ENCODE measurements at regions not wholly inside any gene's neighbourhood (a gene's known extent, or its start where the extent isn't known, plus 50 kb on each side); places are given as distances from the start of the nearest gene placed in this dataset.
"Not testable (repeated sequence)": the region's sequence is repeated elsewhere in the genome, so short reads cannot be mapped to it uniquely, and the experiment has no call there.

DNA sequence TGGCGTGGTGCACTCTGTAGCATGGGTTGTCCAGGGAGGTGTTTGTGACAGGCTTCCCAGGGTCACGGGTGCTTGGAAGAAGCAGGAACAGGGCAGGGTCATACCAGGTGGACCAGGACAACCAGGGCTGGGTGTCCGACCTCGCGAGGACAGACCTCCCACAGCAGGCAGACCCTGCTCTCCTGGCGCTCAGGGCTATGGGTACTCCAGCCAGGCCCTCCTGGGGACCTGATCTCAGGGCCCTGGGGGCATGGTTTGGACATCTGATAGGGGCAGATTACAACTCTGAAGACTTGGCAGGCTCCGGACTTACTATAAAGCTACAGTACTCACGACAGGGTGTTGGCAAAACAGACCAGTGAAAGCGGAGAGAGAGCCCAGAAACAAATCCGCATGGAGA is 5410.2 kb upstream of the TPTE start:
- H3K4me1 Mint-ChIP-seq, H3K36me3 Mint-ChIP-seq, H3K4me3 Mint-ChIP-seq, H3K27me3 Mint-ChIP-seq, H3K9me3 Mint-ChIP-seq: not testable (repeated sequence)
- peak overlapping the region in 1 of 3 donors; percentile 67 for H3K27ac Mint-ChIP-seq

DNA sequence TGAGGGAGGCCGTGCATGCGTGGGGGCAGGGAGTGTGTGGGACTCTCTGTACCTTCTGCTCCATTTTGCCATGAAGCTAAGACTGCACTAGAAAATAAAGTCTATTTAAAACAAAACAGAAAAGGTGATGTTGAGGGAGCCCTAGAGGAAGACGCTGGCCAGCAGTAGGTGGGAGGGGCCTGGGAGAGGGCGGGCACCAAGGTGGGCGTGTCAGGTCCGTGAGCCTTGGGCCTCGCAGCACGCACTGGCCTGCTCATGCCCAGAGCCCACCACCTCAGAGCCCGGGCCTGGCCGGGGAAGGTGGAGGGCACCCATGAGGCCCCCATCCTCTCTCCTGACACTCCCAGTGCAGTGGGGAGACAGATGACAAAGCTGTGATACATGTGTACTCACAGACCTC is 5408.3 kb upstream of the TPTE start:
- not testable (repeated sequence) for H3K27ac Mint-ChIP-seq, H3K36me3 Mint-ChIP-seq, H3K27me3 Mint-ChIP-seq, H3K4me3 Mint-ChIP-seq, H3K9me3 Mint-ChIP-seq, H3K4me1 Mint-ChIP-seq

DNA sequence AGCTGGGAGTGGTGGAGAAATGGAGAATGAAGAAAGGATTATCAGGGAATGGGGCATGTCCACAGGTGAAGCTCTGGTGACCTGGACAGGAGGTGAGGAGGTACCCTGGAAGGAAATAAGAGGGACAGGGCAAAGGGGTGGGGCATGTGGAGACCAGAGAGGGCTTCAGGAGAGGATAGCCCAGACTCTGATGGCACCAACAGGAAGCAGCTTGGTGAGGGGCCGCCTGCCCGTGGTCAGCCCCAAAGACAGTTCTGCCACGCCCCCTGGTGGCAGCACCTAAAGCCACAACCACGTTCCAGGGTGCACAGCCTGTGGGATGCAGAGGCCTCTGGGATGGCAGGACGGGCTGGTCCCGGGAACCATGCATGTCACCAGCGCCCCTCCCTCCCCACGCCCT is 5406.9 kb upstream of the TPTE start:
- not testable (repeated sequence) for H3K9me3 Mint-ChIP-seq, H3K27me3 Mint-ChIP-seq, H3K27ac Mint-ChIP-seq, H3K4me3 Mint-ChIP-seq, H3K36me3 Mint-ChIP-seq, H3K4me1 Mint-ChIP-seq

DNA sequence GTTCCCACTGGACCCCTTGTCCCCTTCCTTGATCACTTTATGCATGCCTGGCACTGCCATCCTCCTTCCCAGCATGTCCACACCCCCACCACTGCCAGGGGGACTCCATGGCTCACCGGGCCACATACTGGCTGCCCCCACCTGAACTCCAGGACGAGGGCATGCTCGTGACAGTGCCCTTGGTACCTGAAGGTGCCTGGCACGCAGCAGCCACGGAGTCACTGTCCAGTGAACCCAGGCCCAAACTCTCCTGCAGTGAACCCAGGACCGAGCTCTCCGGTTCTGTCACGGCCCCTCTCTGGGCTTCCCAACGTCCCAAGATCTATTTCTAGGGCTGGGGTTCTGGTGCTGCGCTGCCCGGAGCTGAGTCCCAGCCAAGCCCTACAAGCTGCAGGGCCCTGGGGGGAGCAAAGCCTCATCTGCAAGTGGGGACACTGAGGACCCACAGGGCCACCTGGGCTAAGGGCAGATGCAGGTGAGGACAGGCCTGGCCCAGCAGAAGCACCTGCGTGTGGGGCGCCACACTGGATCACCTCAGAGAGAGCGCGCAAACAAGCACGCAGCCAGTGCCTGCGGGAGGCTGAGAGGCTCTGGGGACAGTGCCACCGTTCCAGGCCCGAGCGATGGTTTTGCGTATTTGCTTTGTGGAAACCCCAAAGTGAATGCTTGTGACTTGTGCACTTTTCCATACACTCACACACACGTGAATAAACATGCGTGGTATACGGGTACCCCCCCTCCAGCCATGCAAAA is 5406.3 kb upstream of the TPTE start:
- not testable (repeated sequence) for H3K4me1 Mint-ChIP-seq, H3K36me3 Mint-ChIP-seq, H3K9me3 Mint-ChIP-seq, H3K27me3 Mint-ChIP-seq, H3K4me3 Mint-ChIP-seq
- peak overlapping the region in 1 of 3 donors; percentile 35 for H3K27ac Mint-ChIP-seq

DNA sequence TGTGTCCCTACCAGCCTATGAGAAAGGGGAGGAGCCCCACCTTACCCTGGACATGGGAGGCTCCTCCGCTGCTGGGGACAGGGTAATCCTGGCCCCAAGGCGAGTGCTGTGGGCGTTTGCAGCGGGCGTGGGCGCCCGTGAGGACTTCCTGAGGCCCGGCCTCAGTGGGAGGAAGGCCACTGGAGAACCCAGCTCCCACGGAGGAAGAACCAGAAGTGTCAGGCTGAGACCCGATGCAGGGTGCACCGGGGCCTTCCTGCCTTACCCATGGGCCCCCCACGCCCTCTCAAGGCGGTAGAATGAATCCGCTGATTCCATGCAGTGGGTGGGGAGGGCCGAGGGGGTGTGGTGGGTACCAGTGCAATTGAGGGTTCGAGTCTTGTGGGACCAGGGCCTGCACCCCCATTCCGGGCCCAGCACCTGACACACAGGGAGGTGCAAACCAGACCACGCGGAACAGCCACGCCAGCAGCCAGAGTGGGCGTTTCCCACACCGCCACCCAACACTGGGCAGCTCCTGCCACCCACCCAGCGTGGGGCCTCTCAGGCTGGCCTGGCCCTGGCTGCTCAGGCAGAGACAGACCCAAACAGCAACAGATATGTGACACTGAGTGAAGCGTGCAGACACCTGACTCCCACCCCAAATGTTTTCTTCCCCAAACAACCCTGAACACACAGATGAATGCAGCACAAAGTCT is 5405.6 kb upstream of the TPTE start:
- H3K27me3 Mint-ChIP-seq, H3K9me3 Mint-ChIP-seq, H3K4me3 Mint-ChIP-seq, H3K36me3 Mint-ChIP-seq, H3K4me1 Mint-ChIP-seq: not testable (repeated sequence)
- H3K27ac Mint-ChIP-seq: peak overlapping the region in 2 of 3 donors; percentile 35 to 63

DNA sequence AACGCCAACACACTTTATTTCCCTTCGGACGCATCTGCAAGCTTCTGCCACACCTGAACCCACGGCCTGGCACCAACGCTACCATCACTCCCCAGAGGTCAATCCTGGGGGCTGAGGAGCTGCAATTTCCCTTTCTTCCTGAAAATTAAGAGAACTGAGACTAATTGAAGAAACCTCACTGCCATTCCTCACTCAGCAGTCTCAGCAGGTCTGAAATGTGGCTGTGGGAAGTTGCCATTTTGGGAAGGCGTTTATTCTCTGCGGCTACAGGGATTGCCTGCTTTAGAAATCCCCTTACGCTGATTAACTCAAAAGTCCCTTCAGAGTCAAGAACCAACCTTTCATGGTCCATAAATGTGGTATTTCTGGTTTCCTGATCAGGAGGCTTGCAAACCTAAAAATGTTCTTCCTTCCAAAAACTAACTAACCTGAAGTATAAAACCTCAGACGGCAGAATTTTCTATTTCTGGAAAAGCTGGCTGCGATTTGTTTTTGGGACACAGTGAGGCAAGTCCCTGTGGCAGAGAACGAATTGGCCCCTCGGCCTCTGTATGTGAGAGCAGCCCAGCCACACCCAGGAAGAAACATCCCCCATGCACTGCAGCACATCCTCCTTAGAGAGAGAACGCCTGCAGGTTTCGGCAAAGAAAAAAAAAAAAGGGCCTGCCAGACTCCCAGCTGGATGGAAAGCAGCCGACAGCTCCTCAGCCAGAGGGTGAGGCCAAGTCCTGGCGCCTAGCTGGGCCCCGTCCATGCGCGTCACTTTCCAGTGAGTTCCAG is 5404.8 kb upstream of the TPTE start:
- not testable (repeated sequence) for H3K27me3 Mint-ChIP-seq, H3K9me3 Mint-ChIP-seq, H3K27ac Mint-ChIP-seq, H3K36me3 Mint-ChIP-seq, H3K4me3 Mint-ChIP-seq, H3K4me1 Mint-ChIP-seq

DNA sequence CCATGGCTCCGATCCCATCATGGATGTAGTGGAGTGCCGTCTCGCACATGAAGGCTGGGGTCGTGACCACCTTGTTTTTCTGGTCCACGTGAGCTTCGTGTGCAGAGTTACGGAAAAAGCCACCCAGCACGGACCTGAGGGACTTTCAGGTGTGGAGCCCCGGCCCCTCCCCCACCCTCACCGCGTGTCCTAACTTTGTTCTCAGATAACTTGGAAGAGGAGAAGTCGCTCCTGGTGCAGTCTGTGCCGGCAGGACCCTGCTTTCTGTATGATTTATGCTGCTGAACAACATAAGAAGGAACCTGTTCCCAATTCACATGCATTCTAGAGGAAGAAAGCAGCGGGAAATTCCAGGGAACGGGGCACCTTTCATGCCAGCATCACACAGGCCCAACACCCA is 5404.2 kb upstream of the TPTE start:
- not testable (repeated sequence) for H3K9me3 Mint-ChIP-seq, H3K36me3 Mint-ChIP-seq, H3K4me1 Mint-ChIP-seq, H3K4me3 Mint-ChIP-seq, H3K27me3 Mint-ChIP-seq
- H3K27ac Mint-ChIP-seq: peak overlapping the region in 1 of 3 donors; percentile 74

DNA sequence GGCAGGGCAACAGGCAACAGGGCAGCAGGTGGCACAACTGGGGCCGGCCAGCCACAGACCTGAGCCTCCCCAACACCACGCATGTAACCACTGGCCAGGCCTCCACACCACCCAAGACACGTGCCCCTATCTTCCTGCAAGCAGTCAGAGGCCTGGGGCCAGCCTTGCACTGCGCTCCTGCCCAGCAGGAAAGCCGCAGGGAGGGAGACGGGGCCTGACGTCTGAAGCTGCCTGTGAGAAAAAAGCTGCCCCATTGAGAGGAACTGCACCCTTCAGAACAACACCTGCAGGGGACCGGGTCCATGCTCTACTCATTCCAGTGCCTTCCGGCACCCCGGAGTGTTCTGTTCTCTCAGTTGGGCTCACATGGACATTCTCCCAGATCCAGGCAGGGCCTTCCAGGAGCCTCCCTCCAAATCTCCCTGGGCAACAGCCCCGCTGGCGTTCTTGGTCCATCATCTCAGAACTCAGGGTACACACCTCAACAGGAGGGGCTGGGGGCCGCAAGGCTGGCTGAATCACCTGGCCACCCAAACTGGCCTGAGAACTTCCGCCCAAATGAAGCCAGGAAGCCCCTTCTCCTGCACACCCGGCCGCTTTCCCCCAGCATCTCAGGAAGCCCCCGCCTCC is 5403.6 kb upstream of the TPTE start:
- H3K4me3 Mint-ChIP-seq: peak overlapping the region in 1 of 4 donors; percentile 54

DNA sequence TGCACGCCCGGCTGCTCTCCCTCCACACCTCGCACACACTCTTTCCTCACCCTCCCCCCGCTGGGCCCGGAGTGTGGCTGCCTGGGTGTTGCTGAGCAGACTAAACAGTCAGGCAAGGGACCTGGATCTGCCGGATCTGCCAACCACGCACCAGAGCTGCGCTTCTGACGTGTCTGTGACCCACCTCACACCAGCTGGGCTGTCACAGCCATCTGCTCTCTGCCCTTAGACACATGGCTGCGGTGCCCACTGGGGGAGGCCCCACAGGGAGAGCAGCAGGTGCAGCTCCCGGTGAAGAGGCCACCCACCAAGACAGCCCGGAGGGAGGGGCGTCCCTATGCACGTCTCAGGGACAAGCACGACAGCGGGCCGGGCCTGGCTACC is 5403.1 kb upstream of the TPTE start:
- not testable (repeated sequence) for H3K4me1 Mint-ChIP-seq, H3K36me3 Mint-ChIP-seq, H3K4me3 Mint-ChIP-seq, H3K27me3 Mint-ChIP-seq, H3K27ac Mint-ChIP-seq, H3K9me3 Mint-ChIP-seq

More for the DNA sequence above, 5403.6 kb upstream of the TPTE start:
- peak overlapping the region; percentile 53 to 90 (median 74) for H3K27ac Mint-ChIP-seq
- not testable (repeated sequence) for H3K9me3 Mint-ChIP-seq, H3K36me3 Mint-ChIP-seq, H3K27me3 Mint-ChIP-seq, H3K4me1 Mint-ChIP-seq

DNA sequence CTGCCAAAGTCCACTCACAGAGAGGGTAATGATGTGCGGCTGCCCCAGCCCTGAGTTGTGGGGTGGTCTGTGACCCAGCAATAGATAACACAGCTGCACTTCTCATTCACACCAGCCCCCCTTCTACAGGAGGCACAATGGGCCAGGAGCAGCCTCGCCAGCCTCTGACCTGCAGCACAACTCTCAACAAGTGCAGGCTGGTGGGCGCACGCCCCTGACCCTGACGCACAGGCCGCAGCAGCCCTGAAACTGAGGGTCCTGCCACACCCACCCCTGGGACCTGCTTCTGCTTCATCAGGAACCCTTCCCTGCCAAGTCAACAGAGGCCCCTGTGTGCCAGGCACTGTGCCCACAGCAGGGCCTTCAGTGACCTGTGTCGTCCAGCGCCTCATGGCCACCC is 5402.2 kb upstream of the TPTE start:
- H3K27ac Mint-ChIP-seq, H3K27me3 Mint-ChIP-seq, H3K36me3 Mint-ChIP-seq, H3K9me3 Mint-ChIP-seq, H3K4me1 Mint-ChIP-seq, H3K4me3 Mint-ChIP-seq: not testable (repeated sequence)

DNA sequence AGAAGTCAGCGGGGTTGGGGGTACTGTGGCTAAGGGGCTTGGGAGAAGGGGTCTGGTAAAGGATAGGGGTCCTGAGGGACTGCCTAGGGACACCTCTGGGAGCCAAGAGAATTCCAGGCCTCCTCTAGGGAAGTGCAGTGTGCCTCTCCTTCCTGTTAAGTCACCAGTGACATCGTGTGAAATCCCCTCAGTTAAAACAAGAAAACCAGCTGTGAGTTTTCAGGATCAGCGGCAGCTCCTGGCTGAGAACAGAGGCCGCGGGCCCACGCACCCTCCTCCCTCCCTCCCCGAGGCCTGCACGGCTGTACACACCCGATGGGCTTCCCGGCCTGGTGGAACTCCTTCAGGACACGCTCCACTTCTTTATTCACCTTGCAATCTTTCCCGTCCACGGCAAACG is 5400.0 kb upstream of the TPTE start:
- H3K36me3 Mint-ChIP-seq, H3K27me3 Mint-ChIP-seq, H3K4me1 Mint-ChIP-seq, H3K27ac Mint-ChIP-seq, H3K4me3 Mint-ChIP-seq, H3K9me3 Mint-ChIP-seq: not testable (repeated sequence)

DNA sequence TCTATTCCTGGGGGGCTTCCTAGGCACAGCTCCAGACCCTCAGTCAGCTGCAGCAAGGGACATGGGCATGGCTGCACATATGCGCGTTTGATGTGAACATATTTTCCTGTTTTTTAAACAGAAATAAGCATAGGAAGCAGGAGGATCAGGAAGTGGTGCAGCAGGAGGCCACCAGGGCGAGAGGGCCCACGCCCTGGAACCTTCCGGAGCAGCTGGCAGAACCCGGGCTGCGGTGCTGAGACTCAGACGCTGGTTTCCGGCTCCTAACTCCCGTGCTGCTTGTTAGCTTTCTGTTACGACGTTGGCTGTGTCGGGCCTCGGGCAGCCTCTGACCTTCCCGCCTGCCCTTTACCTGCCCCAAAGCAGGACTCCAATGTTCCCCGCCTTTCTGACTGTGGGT is 5399.5 kb upstream of the TPTE start:
- not testable (repeated sequence) for H3K27me3 Mint-ChIP-seq, H3K4me1 Mint-ChIP-seq, H3K4me3 Mint-ChIP-seq, H3K36me3 Mint-ChIP-seq, H3K9me3 Mint-ChIP-seq
- peak overlapping the region in 1 of 3 donors; percentile 67 for H3K27ac Mint-ChIP-seq

DNA sequence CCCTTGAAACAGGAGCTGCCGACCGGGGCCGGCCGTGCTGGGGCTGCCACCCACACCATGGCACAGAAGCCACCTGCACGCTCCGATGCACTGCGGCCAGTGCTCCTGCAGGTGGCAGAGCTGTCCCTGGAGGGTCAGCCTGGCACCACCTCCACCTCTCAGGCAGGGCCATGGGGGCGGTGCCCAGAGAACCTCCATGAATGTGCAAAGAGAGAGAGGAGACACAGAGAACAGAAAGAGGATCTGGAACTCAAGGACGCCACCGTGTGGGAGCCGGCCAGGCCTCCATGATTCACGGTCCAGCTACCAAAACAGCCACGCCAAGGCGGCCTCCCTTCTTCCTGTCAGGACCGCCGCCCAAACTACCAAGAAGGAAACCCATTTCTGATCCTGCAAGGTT is 5397.7 kb upstream of the TPTE start:
- not testable (repeated sequence) for H3K4me1 Mint-ChIP-seq, H3K27me3 Mint-ChIP-seq, H3K9me3 Mint-ChIP-seq, H3K27ac Mint-ChIP-seq, H3K36me3 Mint-ChIP-seq, H3K4me3 Mint-ChIP-seq

DNA sequence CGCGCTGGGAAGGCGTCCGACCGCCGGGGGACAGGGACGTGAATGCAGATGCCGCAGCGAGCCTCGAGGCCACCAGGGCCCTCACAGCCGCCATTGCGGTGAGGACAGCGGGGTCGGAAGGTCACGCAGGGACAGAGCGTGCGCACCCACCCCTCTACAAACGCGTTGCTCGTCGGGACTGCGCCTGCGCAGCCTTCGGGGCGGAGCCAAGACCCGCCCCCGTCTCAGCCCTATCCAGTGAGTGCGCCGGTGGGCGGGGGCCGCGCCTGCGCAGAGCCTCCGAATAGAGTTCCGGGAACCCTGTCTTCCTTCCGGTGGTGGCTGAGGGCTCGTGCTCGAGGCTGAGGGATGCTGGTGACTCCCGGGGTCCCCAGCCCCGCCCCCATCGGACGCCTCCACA is 5393.1 kb upstream of the TPTE start:
- peak overlapping the region in 1 of 3 donors; percentile 27 for H3K27ac Mint-ChIP-seq
- peak overlapping the region in 2 of 4 donors; percentile 73 to 78 for H3K4me3 Mint-ChIP-seq
- not testable (repeated sequence) for H3K36me3 Mint-ChIP-seq, H3K27me3 Mint-ChIP-seq, H3K4me1 Mint-ChIP-seq, H3K9me3 Mint-ChIP-seq

DNA sequence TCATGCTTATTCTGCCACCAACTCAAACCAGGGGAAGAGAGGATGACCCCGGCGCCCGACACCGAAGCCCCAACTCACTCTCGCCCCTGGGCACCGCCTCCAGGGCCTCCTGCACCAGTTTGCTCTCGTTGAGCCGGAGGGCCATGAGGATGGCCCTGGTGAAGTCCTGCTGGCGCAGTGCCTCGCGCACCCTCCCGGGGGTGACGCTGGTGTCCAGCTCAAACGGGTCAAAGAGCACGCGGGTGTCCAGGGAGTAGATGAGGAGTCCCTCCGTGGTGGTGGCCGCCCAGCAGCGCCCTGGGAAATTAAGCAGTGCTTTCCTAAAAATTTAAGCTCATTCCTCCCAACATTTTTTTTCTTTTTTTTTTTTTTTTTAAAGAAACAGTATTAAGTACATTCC is 5387.6 kb upstream of the TPTE start:
- not testable (repeated sequence) for H3K36me3 Mint-ChIP-seq, H3K9me3 Mint-ChIP-seq, H3K27ac Mint-ChIP-seq, H3K27me3 Mint-ChIP-seq, H3K4me1 Mint-ChIP-seq, H3K4me3 Mint-ChIP-seq

DNA sequence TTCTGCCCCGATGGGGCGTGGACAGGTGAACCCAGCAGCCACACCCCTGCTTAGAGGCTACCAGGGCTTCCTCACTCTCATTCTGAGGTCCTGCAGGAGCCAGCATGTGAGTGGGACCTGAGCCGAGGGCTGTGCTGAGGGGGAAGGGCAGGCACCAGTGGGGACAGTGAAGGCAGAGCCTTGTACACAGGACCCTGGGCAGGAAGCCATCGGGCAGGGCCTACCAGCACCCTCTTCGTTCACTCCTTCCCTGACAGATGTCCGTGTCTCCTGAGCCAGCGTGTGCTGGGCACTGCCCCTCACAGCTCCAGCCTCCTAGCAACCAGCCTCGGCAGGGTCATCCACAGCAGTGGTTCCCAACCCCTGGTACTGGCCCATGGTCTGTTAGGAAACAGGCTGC is 5385.0 kb upstream of the TPTE start:
- H3K36me3 Mint-ChIP-seq, H3K27ac Mint-ChIP-seq, H3K9me3 Mint-ChIP-seq, H3K27me3 Mint-ChIP-seq, H3K4me3 Mint-ChIP-seq, H3K4me1 Mint-ChIP-seq: not testable (repeated sequence)
